Peyer's patch (tissue), 4 donors: ENCODE measurements at regions not wholly inside any gene's neighbourhood (a gene's known extent, or its start where the extent isn't known, plus 50 kb on each side); places are given as distances from the start of the nearest gene placed in this dataset.

ENCODE experiments used
- POLR2A ChIP-seq, 2 donors: fragments of 450-650 bp; IDR thresholded peaks; one replicate each; pipeline ENCODE4 v1.5.1; 2017; ENCODE audit warnings: antibody characterized with exemption in 2 of 2, mild to moderate bottlenecking in 2 of 2, moderate library complexity in 2 of 2
- TF ChIP-seq, protein P1 (sequence below), 6 experiments: fragments of 450-650 bp in 4 of 6; fragments of 200-600 bp in 2 of 6; sonication (generic) in 1 of 6; IDR thresholded peaks; one replicate each; pipeline ENCODE4 v1.5.1; 2017 to 2019; ENCODE audit warnings: antibody characterized with exemption in 6 of 6, mild to moderate bottlenecking in 3 of 6, moderate library complexity in 1 of 6

- no peak for TF ChIP-seq POLR2A (IDR thresholded peaks at IDR 0.05)
- TF ChIP-seq, protein P1, sequence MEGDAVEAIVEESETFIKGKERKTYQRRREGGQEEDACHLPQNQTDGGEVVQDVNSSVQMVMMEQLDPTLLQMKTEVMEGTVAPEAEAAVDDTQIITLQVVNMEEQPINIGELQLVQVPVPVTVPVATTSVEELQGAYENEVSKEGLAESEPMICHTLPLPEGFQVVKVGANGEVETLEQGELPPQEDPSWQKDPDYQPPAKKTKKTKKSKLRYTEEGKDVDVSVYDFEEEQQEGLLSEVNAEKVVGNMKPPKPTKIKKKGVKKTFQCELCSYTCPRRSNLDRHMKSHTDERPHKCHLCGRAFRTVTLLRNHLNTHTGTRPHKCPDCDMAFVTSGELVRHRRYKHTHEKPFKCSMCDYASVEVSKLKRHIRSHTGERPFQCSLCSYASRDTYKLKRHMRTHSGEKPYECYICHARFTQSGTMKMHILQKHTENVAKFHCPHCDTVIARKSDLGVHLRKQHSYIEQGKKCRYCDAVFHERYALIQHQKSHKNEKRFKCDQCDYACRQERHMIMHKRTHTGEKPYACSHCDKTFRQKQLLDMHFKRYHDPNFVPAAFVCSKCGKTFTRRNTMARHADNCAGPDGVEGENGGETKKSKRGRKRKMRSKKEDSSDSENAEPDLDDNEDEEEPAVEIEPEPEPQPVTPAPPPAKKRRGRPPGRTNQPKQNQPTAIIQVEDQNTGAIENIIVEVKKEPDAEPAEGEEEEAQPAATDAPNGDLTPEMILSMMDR (IDR thresholded peaks at IDR 0.05), result no peak
These were observed 1572.3 kb downstream of the CDH8 start for GRCh38 chr16:60463986-60464385.
